ENCODE measurements at regions not wholly inside any gene's neighbourhood (a gene's known extent, or its start where the extent isn't known, plus 50 kb on each side); places are given as distances from the start of the nearest gene placed in this dataset.
"Not testable (repeated sequence)": the region's sequence is repeated elsewhere in the genome, so short reads cannot be mapped to it uniquely, and the experiment has no call there.

- DNase-seq, result no peak
- Histone ChIP-seq H2AFZ (ENCODE audit: insufficient read depth, low read depth, low read length, poor library complexity, severe bottlenecking) (no peak overlapping the region), H3K4me2 (replicated peaks; ENCODE audit: low read depth, low read length, poor library complexity, severe bottlenecking) (no peak overlapping the region), H3K27me3 (replicated peaks in 1 of 4; ENCODE audit: control extremely low read depth in 1 of 4, control insufficient read depth in 3 of 4, insufficient read depth in 4 of 4, low read length in 3 of 4) (peaks cover 0 to 23% (median 3%) of the 10 kb centered on the region in 4 experiments), H3K9ac (ENCODE audit: low read length) (no peak overlapping the region), H3K4me3 (ENCODE audit: control extremely low read depth in 1 of 5, extremely low read depth in 1 of 5, insufficient read depth in 1 of 5, low read depth in 2 of 5, low read length in 4 of 5) (no peak overlapping the region), H3K4me1 (ENCODE audit: control insufficient read depth in 2 of 2, insufficient read depth in 2 of 2, low read length in 2 of 2) (no peaks in the 10 kb centered on the region), H3K9me3 (ENCODE audit: control extremely low read depth in 1 of 3, control insufficient read depth in 2 of 3, insufficient read depth in 1 of 3, low read length in 2 of 3) (no peaks in the 10 kb centered on the region), H3K36me3 (replicated peaks in 1 of 2; ENCODE audit: control extremely low read depth in 1 of 2, control insufficient read depth in 1 of 2, extremely low read depth in 1 of 2, insufficient read depth in 2 of 2, low read length in 1 of 2) (no peaks in the 10 kb centered on the region), H3K79me2 (ENCODE audit: control insufficient read depth, insufficient read depth, low read length) (no peaks in the 10 kb centered on the region), H4K20me1 (ENCODE audit: control insufficient read depth, insufficient read depth, low read length, poor library complexity, severe bottlenecking) (no peaks in the 10 kb centered on the region), H3K27ac (ENCODE audit: low read length in 2 of 2) (no peak overlapping the region)
- WGBS (ENCODE audit: insufficient coverage), result 93% methylated on average over 2 of the region's 2 CpGs
- Mint-ChIP-seq H3K4me1 (no peaks in the 10 kb centered on the region), H3K9me3 (ENCODE audit: insufficient read depth) (peaks cover 2% of the 10 kb centered on the region), H3K4me3 (no peak overlapping the region), H3K27me3 (peaks cover 30% of the 10 kb centered on the region), H3K27ac (no peak overlapping the region)
- CTCF ChIA-PET, result interaction anchor here (1.0 kb wide), 1 partner anchor 8 kb away, joined by 3 read pairs; no protein-coding TSS in a partner anchor
- TF ChIP-seq EZH2 (IDR thresholded peaks at IDR 0.05; ENCODE audit: borderline replicate concordance, insufficient read depth, low read depth, low read length, poor library complexity, severe bottlenecking), result no peak
- no peak for TF ChIP-seq CTCF (IDR thresholded peaks at IDR 0.05)
- ATAC-seq (ENCODE audit: low read depth), result no peak
- POLR2A ChIA-PET, result no interaction called here
- intact Hi-C loops (cut with micrococcal nuclease), result no loop called here
Observed at GRCh38 chr6:44020148-44020547, 107.1 kb downstream of the MRPL14 start.

DNA sequence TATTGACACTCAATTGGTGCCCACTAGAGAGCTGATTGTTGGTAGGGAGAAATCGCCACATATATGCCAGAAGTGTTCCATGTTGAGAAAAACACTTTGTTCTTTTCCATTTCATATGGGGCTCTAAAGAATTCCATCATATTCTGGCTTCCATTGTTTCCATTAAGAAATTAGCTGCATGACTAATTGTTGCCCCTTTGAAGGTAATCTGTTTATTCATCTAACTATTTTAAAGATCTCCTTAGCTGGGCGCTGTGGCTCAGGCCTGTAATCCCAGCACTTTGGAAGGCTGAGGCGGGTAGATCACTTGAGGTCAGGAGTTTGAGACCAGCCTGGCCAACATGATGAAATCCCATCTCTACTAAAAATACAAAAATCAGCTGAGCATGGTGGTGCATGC, 109.9 kb downstream of the MRPL14 start:
- WGBS (ENCODE audit: insufficient coverage), result 93% methylated on average over 2 of the region's 3 CpGs
- H3K27ac ChIP-seq (ENCODE audit: low read length in 2 of 2); H3K4me3 ChIP-seq (ENCODE audit: control extremely low read depth in 1 of 5, extremely low read depth in 1 of 5, insufficient read depth in 1 of 5, low read depth in 2 of 5, low read length in 4 of 5); H3K27ac Mint-ChIP-seq; H3K4me1 ChIP-seq (ENCODE audit: control insufficient read depth in 2 of 2, insufficient read depth in 2 of 2, low read length in 2 of 2); POLR2A ChIA-PET; H3K9me3 Mint-ChIP-seq (ENCODE audit: insufficient read depth); H3K4me1 Mint-ChIP-seq; ATAC-seq (ENCODE audit: low read depth); H3K79me2 ChIP-seq (ENCODE audit: control insufficient read depth, insufficient read depth, low read length); H3K9ac ChIP-seq (ENCODE audit: low read length); intact Hi-C loops (cut with micrococcal nuclease); H3K4me3 Mint-ChIP-seq; DNase-seq; H2AFZ ChIP-seq (ENCODE audit: insufficient read depth, low read depth, low read length, poor library complexity, severe bottlenecking); CTCF ChIA-PET; H3K4me2 ChIP-seq (replicated peaks; ENCODE audit: low read depth, low read length, poor library complexity, severe bottlenecking); H4K20me1 ChIP-seq (ENCODE audit: control insufficient read depth, insufficient read depth, low read length, poor library complexity, severe bottlenecking); H3K9me3 ChIP-seq (ENCODE audit: control extremely low read depth in 1 of 3, control insufficient read depth in 2 of 3, insufficient read depth in 1 of 3, low read length in 2 of 3); H3K36me3 ChIP-seq (replicated peaks in 1 of 2; ENCODE audit: control extremely low read depth in 1 of 2, control insufficient read depth in 1 of 2, extremely low read depth in 1 of 2, insufficient read depth in 2 of 2, low read length in 1 of 2): not testable (repeated sequence)
- H3K27me3 Mint-ChIP-seq, result peaks cover 19% of the 10 kb centered on the region
- peaks cover 0 to 13% (median 1%) of the 10 kb centered on the region in 4 experiments for H3K27me3 ChIP-seq (replicated peaks in 1 of 4; ENCODE audit: control extremely low read depth in 1 of 4, control insufficient read depth in 3 of 4, insufficient read depth in 4 of 4, low read length in 3 of 4)

All from B cell (primary cell).